Endodermal cell (in vitro differentiated cells): ENCODE measurements at regions not wholly inside any gene's neighbourhood (a gene's known extent, or its start where the extent isn't known, plus 50 kb on each side); places are given as distances from the start of the nearest gene placed in this dataset.
"Not testable (repeated sequence)": the region's sequence is repeated elsewhere in the genome, so short reads cannot be mapped to it uniquely, and the experiment has no call there.

Experiments used
- DNase-seq: peaks from one replicate; pipeline ENCODE4 v3.0.0-alpha.2; 2017
- H3K27ac ChIP-seq: 2 replicates; pipeline ENCODE4 v1.5.1; 2013; ENCODE audit warnings: mild to moderate bottlenecking, low read depth, low read length, moderate library complexity
- H3K27me3 ChIP-seq: 2 replicates; pipeline ENCODE4 v1.6.1; 2013; ENCODE audit warnings: mild to moderate bottlenecking, low read length, moderate library complexity; ENCODE audit not compliant: insufficient read depth, control insufficient read depth, poor library complexity, severe bottlenecking
- H3K36me3 ChIP-seq: 2 replicates; pipeline ENCODE4 v1.7.0; 2013; ENCODE audit warnings: mild to moderate bottlenecking, low read length, moderate library complexity; ENCODE audit not compliant: control insufficient read depth, insufficient read depth
- H3K4me1 ChIP-seq: one replicate; pipeline ENCODE4 v1.7.0; 2013; ENCODE audit warnings: low read length; ENCODE audit not compliant: control insufficient read depth, insufficient read depth
- H3K4me3 ChIP-seq: 2 replicates; pipeline ENCODE4 v1.5.1; 2013; ENCODE audit warnings: mild to moderate bottlenecking, low read length, moderate library complexity
- H3K9ac ChIP-seq: 2 replicates; pipeline ENCODE4 v1.6.1; 2013; ENCODE audit warnings: mild to moderate bottlenecking, low read length, moderate library complexity; ENCODE audit not compliant: poor library complexity, severe bottlenecking; ENCODE audit errors: extremely low read depth
- H3K9me3 ChIP-seq: 2 replicates; pipeline ENCODE4 v1.6.1; 2013; ENCODE audit warnings: mild to moderate bottlenecking, low read length, moderate library complexity; ENCODE audit not compliant: control insufficient read depth
- H3K27ac Mint-ChIP-seq: 2 replicates; pipeline ENCODE4 v1.8.0; 2020; ENCODE audit warnings: mixed read lengths
- H3K27me3 Mint-ChIP-seq: 2 replicates; pipeline ENCODE4 v1.8.0; 2021; ENCODE audit warnings: mild to moderate bottlenecking, mixed read lengths; ENCODE audit not compliant: insufficient read depth
- H3K36me3 Mint-ChIP-seq: 2 replicates; pipeline ENCODE4 v1.8.0; 2020; ENCODE audit warnings: low read depth, mixed read lengths
- H3K4me1 Mint-ChIP-seq: 2 replicates; pipeline ENCODE4 v1.8.0; 2020; ENCODE audit warnings: mixed read lengths
- H3K4me3 Mint-ChIP-seq: 2 replicates; pipeline ENCODE4 v1.8.0; 2020; ENCODE audit warnings: mild to moderate bottlenecking, moderate library complexity, mixed read lengths
- H3K9me3 Mint-ChIP-seq: 2 replicates; pipeline ENCODE4 v1.8.0; 2020; ENCODE audit warnings: mild to moderate bottlenecking, mixed read lengths
- CTCF ChIP-seq: fragments of 200-600 bp; sonication (generic); conservative IDR thresholded peaks from 2 replicates; pipeline ENCODE4 v1.5.0; 2021; ENCODE audit warnings: antibody characterized with exemption, mild to moderate bottlenecking
- WGBS, 2 experiments: methylation state at CpG; one replicate each; pipeline versions ENCODE4 v1.1.5 to v1.1.7; 2013; ENCODE audit warnings: missing lambda C conversion rate in 2 of 2, mixed read lengths in 1 of 2; ENCODE audit not compliant: insufficient coverage in 1 of 2, insufficient read length in 1 of 2; 5-methylcytosine and 5-hydroxymethylcytosine counted together

GRCh38 chr6:149140137-149140909, 177.2 kb upstream of the TAB2 start:
- Histone ChIP-seq H3K9me3 (no peaks in the 10 kb centered on the region), H3K4me3 (no peak overlapping the region), H3K36me3 (no peaks in the 10 kb centered on the region), H3K4me1 (no peaks in the 10 kb centered on the region), H3K27ac (no peak overlapping the region), H3K27me3 (no peaks in the 10 kb centered on the region), H3K9ac (no peak overlapping the region)
- Mint-ChIP-seq H3K36me3 (no peaks in the 10 kb centered on the region), H3K9me3 (peaks cover 2% of the 10 kb centered on the region), H3K27ac (no peak overlapping the region), H3K4me1 (peaks cover 7% of the 10 kb centered on the region), H3K27me3 (no peaks in the 10 kb centered on the region), H3K4me3 (no peak overlapping the region)
- DNase-seq = no peak
- 83 to 86% methylated on average over 10 to 12 of the region's 12 CpGs for WGBS, 2 experiments
- no peak for TF ChIP-seq CTCF

- 92 to 100% methylated on average over 1 of the region's 1 CpG for WGBS, 2 experiments
- no peak for DNase-seq
- no peak overlapping the region for H3K4me3 Mint-ChIP-seq
- H3K27me3 Mint-ChIP-seq = no peaks in the 10 kb centered on the region
- peaks cover 2% of the 10 kb centered on the region for H3K9me3 Mint-ChIP-seq
- H3K27me3 ChIP-seq = no peaks in the 10 kb centered on the region
- H3K9me3 ChIP-seq = no peaks in the 10 kb centered on the region
- no peak overlapping the region for H3K9ac ChIP-seq
- no peaks in the 10 kb centered on the region for H3K36me3 ChIP-seq
- H3K4me1 ChIP-seq = no peaks in the 10 kb centered on the region
- TF ChIP-seq CTCF = no peak
- no peak overlapping the region for H3K27ac Mint-ChIP-seq
- no peaks in the 10 kb centered on the region for H3K36me3 Mint-ChIP-seq
- H3K4me3 ChIP-seq = no peak overlapping the region
- peaks cover 7% of the 10 kb centered on the region for H3K4me1 Mint-ChIP-seq
- H3K27ac ChIP-seq = no peak overlapping the region
Measured at GRCh38 chr6:149140910-149141290, 176.6 kb upstream of the TAB2 start.

- Mint-ChIP-seq H3K9me3 (peaks cover 2% of the 10 kb centered on the region), H3K4me3 (no peak overlapping the region), H3K27me3 (no peaks in the 10 kb centered on the region), H3K4me1 (peaks cover 7% of the 10 kb centered on the region), H3K27ac (no peak overlapping the region), H3K36me3 (no peaks in the 10 kb centered on the region)
- no peaks in the 10 kb centered on the region for H3K4me1 ChIP-seq
- no peak overlapping the region for H3K4me3 ChIP-seq
- H3K27ac ChIP-seq = no peak overlapping the region
- no peak overlapping the region for H3K9ac ChIP-seq
- WGBS, 2 experiments = 64 to 73% methylated on average over 2 of the region's 2 CpGs
- H3K36me3 ChIP-seq = no peaks in the 10 kb centered on the region
- H3K27me3 ChIP-seq = no peaks in the 10 kb centered on the region
- DNase-seq = no peak
- TF ChIP-seq CTCF = no peak
- H3K9me3 ChIP-seq = no peaks in the 10 kb centered on the region
Measured at GRCh38 chr6:149142924-149143429, 174.5 kb upstream of the TAB2 start.

GRCh38 chr6:149145800-149146199, 171.7 kb upstream of the TAB2 start:
- not testable (repeated sequence) for H3K9me3 ChIP-seq, H3K4me1 Mint-ChIP-seq, H3K27ac Mint-ChIP-seq, H3K27me3 Mint-ChIP-seq, H3K36me3 Mint-ChIP-seq, H3K27ac ChIP-seq, H3K9me3 Mint-ChIP-seq, H3K9ac ChIP-seq, H3K4me1 ChIP-seq, H3K4me3 Mint-ChIP-seq, H3K27me3 ChIP-seq, DNase-seq, H3K4me3 ChIP-seq, H3K36me3 ChIP-seq
